ENCODE measurements at regions not wholly inside any gene's neighbourhood (a gene's known extent, or its start where the extent isn't known, plus 50 kb on each side); places are given as distances from the start of the nearest gene placed in this dataset.

- Mint-ChIP-seq H3K27me3 (ENCODE audit: unreplicated experiment) (peaks cover 2% of the 10 kb centered on the region), H3K27ac (ENCODE audit: unreplicated experiment) (no peak overlapping the region), H3K4me1 (ENCODE audit: unreplicated experiment) (no peaks in the 10 kb centered on the region), H3K4me3 (ENCODE audit: unreplicated experiment) (no peak overlapping the region), H3K9me3 (ENCODE audit: unreplicated experiment) (peaks cover 13% of the 10 kb centered on the region), H3K36me3 (ENCODE audit: low read depth, unreplicated experiment) (no peaks in the 10 kb centered on the region)
- no peak for DNase-seq (ENCODE audit: low spot score)
- no peak for TF ChIP-seq CTCF (IDR thresholded peaks at IDR 0.05; ENCODE audit: unreplicated experiment)
Measured at GRCh38 chr20:55774628-55775027, 230.7 kb downstream of the CBLN4 start.

- Mint-ChIP-seq H3K4me3 (ENCODE audit: unreplicated experiment) (no peak overlapping the region), H3K4me1 (ENCODE audit: unreplicated experiment) (no peaks in the 10 kb centered on the region), H3K27ac (ENCODE audit: unreplicated experiment) (no peak overlapping the region), H3K36me3 (ENCODE audit: low read depth, unreplicated experiment) (peaks cover 3% of the 10 kb centered on the region), H3K27me3 (ENCODE audit: unreplicated experiment) (no peaks in the 10 kb centered on the region), H3K9me3 (ENCODE audit: unreplicated experiment) (peaks cover 43% of the 10 kb centered on the region)
- no peak for DNase-seq (ENCODE audit: low spot score)
- no peak for TF ChIP-seq CTCF (IDR thresholded peaks at IDR 0.05; ENCODE audit: unreplicated experiment)
Measured at GRCh38 chr20:55761797-55762196, 243.5 kb downstream of the CBLN4 start.

- no peaks in the 10 kb centered on the region for H3K27me3 Mint-ChIP-seq (ENCODE audit: unreplicated experiment)
- no peak for DNase-seq (ENCODE audit: low spot score)
- no peak overlapping the region for H3K27ac Mint-ChIP-seq (ENCODE audit: unreplicated experiment)
- H3K4me1 Mint-ChIP-seq (ENCODE audit: unreplicated experiment): no peaks in the 10 kb centered on the region
- peaks cover 41% of the 10 kb centered on the region for H3K9me3 Mint-ChIP-seq (ENCODE audit: unreplicated experiment)
- no peak for TF ChIP-seq CTCF (IDR thresholded peaks at IDR 0.05; ENCODE audit: unreplicated experiment)
- peaks cover 4% of the 10 kb centered on the region for H3K36me3 Mint-ChIP-seq (ENCODE audit: low read depth, unreplicated experiment)
- H3K4me3 Mint-ChIP-seq (ENCODE audit: unreplicated experiment): no peak overlapping the region
Measured at GRCh38 chr20:55761100-55761499, 244.2 kb downstream of the CBLN4 start.

- no peak for TF ChIP-seq CTCF (IDR thresholded peaks at IDR 0.05; ENCODE audit: unreplicated experiment)
- H3K27ac Mint-ChIP-seq (ENCODE audit: unreplicated experiment): no peak overlapping the region
- H3K4me1 Mint-ChIP-seq (ENCODE audit: unreplicated experiment): no peaks in the 10 kb centered on the region
- H3K27me3 Mint-ChIP-seq (ENCODE audit: unreplicated experiment): no peaks in the 10 kb centered on the region
- H3K36me3 Mint-ChIP-seq (ENCODE audit: low read depth, unreplicated experiment): peaks cover 7% of the 10 kb centered on the region
- no peak overlapping the region for H3K4me3 Mint-ChIP-seq (ENCODE audit: unreplicated experiment)
- H3K9me3 Mint-ChIP-seq (ENCODE audit: unreplicated experiment): peaks cover 43% of the 10 kb centered on the region
- DNase-seq (ENCODE audit: low spot score): no peak
Measured at GRCh38 chr20:55760586-55760985, 244.7 kb downstream of the CBLN4 start.

- no peak overlapping the region for H3K4me3 Mint-ChIP-seq (ENCODE audit: unreplicated experiment)
- peaks cover 38% of the 10 kb centered on the region for H3K9me3 Mint-ChIP-seq (ENCODE audit: unreplicated experiment)
- H3K27me3 Mint-ChIP-seq (ENCODE audit: unreplicated experiment): no peaks in the 10 kb centered on the region
- no peaks in the 10 kb centered on the region for H3K4me1 Mint-ChIP-seq (ENCODE audit: unreplicated experiment)
- no peak for TF ChIP-seq CTCF (IDR thresholded peaks at IDR 0.05; ENCODE audit: unreplicated experiment)
- H3K36me3 Mint-ChIP-seq (ENCODE audit: low read depth, unreplicated experiment): peaks cover 7% of the 10 kb centered on the region
- DNase-seq (ENCODE audit: low spot score): no peak
- H3K27ac Mint-ChIP-seq (ENCODE audit: unreplicated experiment): no peak overlapping the region
Measured at GRCh38 chr20:55755861-55756260, 249.5 kb downstream of the CBLN4 start.

Data from endothelial cell (in vitro differentiated cells).